Natural killer cell (primary cell): ENCODE measurements at regions not wholly inside any gene's neighbourhood (a gene's known extent, or its start where the extent isn't known, plus 50 kb on each side); places are given as distances from the start of the nearest gene placed in this dataset.

ENCODE experiments used
- ATAC-seq, 3 donors: fragments of 150-1000 bp in 2 of 3; fragments of 200-7000 bp in 1 of 3; cut with Tn5 transposase; 1 replicate in 1 of 3; 2 replicates in 2 of 3; pipeline ENCODE4 v1.10.0; 2021; ENCODE audit warnings: mild to moderate bottlenecking in 2 of 3, moderate library complexity in 2 of 3
- DNase-seq, 2 donors: peaks; one replicate each; pipeline versions ENCODE4 v3.0.0 to v3.0.0-alpha.2; 2013 to 2021; ENCODE audit warnings: mixed read lengths in 1 of 2
- H3K27ac ChIP-seq: one replicate; pipeline ENCODE4 v1.5.1; 2013; ENCODE audit warnings: mild to moderate bottlenecking, low read length
- H3K27me3 ChIP-seq: one replicate; pipeline ENCODE4 v1.6.1; 2013; ENCODE audit warnings: low read length; ENCODE audit not compliant: control insufficient read depth, insufficient read depth
- H3K36me3 ChIP-seq: one replicate; pipeline ENCODE4 v1.6.1; 2013; ENCODE audit warnings: low read length; ENCODE audit not compliant: control insufficient read depth, insufficient read depth
- H3K4me1 ChIP-seq: one replicate; pipeline ENCODE4 v1.6.1; 2013; ENCODE audit warnings: low read length; ENCODE audit not compliant: control insufficient read depth, insufficient read depth
- H3K4me3 ChIP-seq: one replicate; pipeline ENCODE4 v1.5.1; 2013; ENCODE audit warnings: low read length
- H3K9me3 ChIP-seq: one replicate; pipeline ENCODE4 v1.6.1; 2013; ENCODE audit warnings: low read length; ENCODE audit not compliant: control insufficient read depth, insufficient read depth
- H3K27ac Mint-ChIP-seq, 2 donors: one replicate each; pipeline ENCODE4 v1.8.0; 2022; ENCODE audit warnings: mild to moderate bottlenecking in 2 of 2, mixed read lengths in 2 of 2, moderate library complexity in 1 of 2
- H3K27me3 Mint-ChIP-seq, 2 donors: one replicate each; pipeline ENCODE4 v1.8.0; 2022; ENCODE audit warnings: low read depth in 2 of 2, mixed read lengths in 2 of 2
- H3K36me3 Mint-ChIP-seq: one replicate; pipeline ENCODE4 v1.8.0; 2022; ENCODE audit warnings: mixed read lengths
- H3K4me1 Mint-ChIP-seq, 2 donors: one replicate each; pipeline ENCODE4 v1.8.0; 2022; ENCODE audit warnings: mixed read lengths in 2 of 2
- H3K4me3 Mint-ChIP-seq: one replicate; pipeline ENCODE4 v1.8.0; 2022; ENCODE audit warnings: mild to moderate bottlenecking, moderate library complexity, mixed read lengths
- H3K9me3 Mint-ChIP-seq, 2 donors: one replicate each; pipeline ENCODE4 v1.8.0; 2022; ENCODE audit warnings: mixed read lengths in 2 of 2
- WGBS: methylation state at CpG from one replicate; pipeline ENCODE4 v1.1.7; 2013; ENCODE audit warnings: missing lambda C conversion rate; ENCODE audit not compliant: insufficient coverage; 5-methylcytosine and 5-hydroxymethylcytosine counted together
- intact Hi-C: fragments of 100-400 bp; cut with micrococcal nuclease; formaldehyde crosslinking; loops from one replicate; pipeline ENCODE4 v1.14.2; 2022
- TF ChIP-seq, protein P1 (sequence below): fragments of 200-600 bp; IDR thresholded peaks from one replicate; pipeline ENCODE4 v1.8.0; 2022; ENCODE audit warnings: antibody characterized with exemption

DNA sequence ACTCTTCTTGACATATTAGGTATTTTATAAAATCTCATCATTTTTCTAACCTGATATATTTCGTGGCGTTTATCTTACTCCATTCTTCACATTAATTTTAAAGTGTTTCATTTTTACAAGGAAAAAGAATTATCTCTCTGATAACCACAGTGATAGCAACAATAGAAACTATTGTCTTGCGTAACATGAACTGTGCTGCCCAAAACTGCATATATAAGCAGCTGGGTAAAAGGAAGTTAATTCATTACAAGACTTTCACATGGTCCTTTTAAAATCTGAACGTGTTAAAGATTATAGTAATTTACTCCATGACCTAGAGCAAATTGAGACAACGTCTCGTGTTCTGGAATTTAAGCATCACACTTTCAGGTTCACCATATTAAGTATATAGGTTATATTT is 210.4 kb upstream of the GRIA4 start:
- no peaks in the 10 kb centered on the region for H3K4me1 Mint-ChIP-seq
- H3K9me3 Mint-ChIP-seq, result peaks cover 4 to 7% of the 10 kb centered on the region in 2 donors
- no peak overlapping the region for H3K4me3 Mint-ChIP-seq
- DNase-seq (no peak), ATAC-seq (no peak)
- Histone ChIP-seq H3K9me3 (no peaks in the 10 kb centered on the region), H3K27me3 (no peaks in the 10 kb centered on the region), H3K4me3 (no peak overlapping the region), H3K4me1 (no peaks in the 10 kb centered on the region), H3K27ac (no peak overlapping the region), H3K36me3 (no peaks in the 10 kb centered on the region)
- no peaks in the 10 kb centered on the region for H3K36me3 Mint-ChIP-seq
- no CpG with 5 or more reads among the region's 6 CpGs for WGBS
- no peaks in the 10 kb centered on the region for H3K27me3 Mint-ChIP-seq
- H3K27ac Mint-ChIP-seq, result no peak overlapping the region
- TF ChIP-seq, protein P1, sequence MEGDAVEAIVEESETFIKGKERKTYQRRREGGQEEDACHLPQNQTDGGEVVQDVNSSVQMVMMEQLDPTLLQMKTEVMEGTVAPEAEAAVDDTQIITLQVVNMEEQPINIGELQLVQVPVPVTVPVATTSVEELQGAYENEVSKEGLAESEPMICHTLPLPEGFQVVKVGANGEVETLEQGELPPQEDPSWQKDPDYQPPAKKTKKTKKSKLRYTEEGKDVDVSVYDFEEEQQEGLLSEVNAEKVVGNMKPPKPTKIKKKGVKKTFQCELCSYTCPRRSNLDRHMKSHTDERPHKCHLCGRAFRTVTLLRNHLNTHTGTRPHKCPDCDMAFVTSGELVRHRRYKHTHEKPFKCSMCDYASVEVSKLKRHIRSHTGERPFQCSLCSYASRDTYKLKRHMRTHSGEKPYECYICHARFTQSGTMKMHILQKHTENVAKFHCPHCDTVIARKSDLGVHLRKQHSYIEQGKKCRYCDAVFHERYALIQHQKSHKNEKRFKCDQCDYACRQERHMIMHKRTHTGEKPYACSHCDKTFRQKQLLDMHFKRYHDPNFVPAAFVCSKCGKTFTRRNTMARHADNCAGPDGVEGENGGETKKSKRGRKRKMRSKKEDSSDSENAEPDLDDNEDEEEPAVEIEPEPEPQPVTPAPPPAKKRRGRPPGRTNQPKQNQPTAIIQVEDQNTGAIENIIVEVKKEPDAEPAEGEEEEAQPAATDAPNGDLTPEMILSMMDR, result no peak
- intact Hi-C loops, result no loop called here

DNA sequence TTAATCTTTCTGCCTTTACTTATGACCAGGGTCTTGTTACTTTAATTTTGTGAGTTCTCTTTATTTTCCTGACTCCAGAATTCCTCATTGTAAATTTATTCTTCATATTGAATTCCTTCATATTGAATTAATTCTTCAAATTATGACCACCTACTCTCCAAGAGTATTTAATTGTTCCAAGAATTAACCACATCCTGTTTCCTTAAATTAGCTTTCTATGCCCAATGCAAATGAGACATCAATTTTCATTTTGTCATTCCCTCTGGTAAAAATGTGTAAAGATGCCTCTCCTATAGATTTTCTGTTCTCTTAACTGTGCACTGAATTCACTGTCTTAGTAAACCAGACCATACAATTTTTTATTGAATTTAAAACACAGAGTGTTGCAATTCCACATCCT is 211.2 kb upstream of the GRIA4 start:
- H3K36me3 Mint-ChIP-seq, result no peaks in the 10 kb centered on the region

DNA sequence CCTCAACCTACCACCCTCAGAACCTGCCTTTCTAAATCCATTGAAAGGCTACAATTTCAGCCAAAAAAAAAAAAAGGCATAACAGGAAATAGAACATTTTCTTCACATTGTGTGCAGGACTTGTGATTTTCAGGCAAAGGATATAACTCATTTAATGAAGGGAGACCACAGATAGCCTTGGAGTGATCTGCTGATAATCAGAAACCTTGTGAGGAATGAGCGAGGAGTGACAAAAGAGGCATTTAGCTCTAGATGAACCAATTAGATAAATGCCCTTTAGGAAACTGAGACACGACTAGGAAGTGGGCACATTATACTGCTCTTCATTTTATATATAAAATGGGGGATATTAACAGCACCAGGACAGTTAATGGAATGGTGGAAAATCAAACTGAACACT is 216.5 kb upstream of the GRIA4 start:
- no peaks in the 10 kb centered on the region for H3K36me3 Mint-ChIP-seq
- intact Hi-C loops, result no loop called here

More for the DNA sequence above, 211.2 kb upstream of the GRIA4 start:
- H3K27me3 ChIP-seq, result no peaks in the 10 kb centered on the region
- TF ChIP-seq, protein P1, result no peak
- no peaks in the 10 kb centered on the region for H3K9me3 ChIP-seq
- no peaks in the 10 kb centered on the region for H3K36me3 ChIP-seq
- no peaks in the 10 kb centered on the region for H3K27me3 Mint-ChIP-seq
- H3K27ac Mint-ChIP-seq, result no peak overlapping the region
- H3K4me3 ChIP-seq, result no peak overlapping the region
- no peak overlapping the region for H3K4me3 Mint-ChIP-seq
- intact Hi-C loops, result no loop called here
- ATAC-seq (no peak), DNase-seq (no peak)
- H3K27ac ChIP-seq, result no peak overlapping the region
- peaks cover 4 to 7% of the 10 kb centered on the region in 2 donors for H3K9me3 Mint-ChIP-seq
- H3K4me1 Mint-ChIP-seq, result no peaks in the 10 kb centered on the region
- no peaks in the 10 kb centered on the region for H3K4me1 ChIP-seq

DNA sequence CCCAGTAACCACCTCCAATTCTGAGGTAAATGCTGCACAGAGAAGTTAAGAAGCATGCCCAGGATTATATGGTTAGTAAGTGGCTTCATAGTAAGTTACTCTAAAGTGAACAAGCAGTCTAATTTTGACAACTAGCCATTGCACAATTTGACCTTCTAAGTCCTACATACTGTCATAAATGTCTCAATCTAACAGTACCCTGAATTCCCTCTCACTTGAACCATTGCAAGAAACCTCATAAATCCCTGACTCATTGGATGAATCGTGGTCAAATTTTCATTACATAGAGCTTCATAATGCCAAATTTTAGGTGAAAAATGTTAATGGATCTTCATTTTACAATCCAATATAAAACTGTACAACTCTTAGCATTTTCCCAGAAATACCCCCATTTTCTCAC is 217.3 kb upstream of the GRIA4 start:
- Mint-ChIP-seq H3K4me3 (no peak overlapping the region), H3K36me3 (no peaks in the 10 kb centered on the region), H3K9me3 (peaks cover 2 to 3% of the 10 kb centered on the region in 2 donors), H3K27me3 (no peaks in the 10 kb centered on the region), H3K27ac (no peak overlapping the region), H3K4me1 (no peaks in the 10 kb centered on the region)
- TF ChIP-seq, protein P1, result no peak
- Histone ChIP-seq H3K36me3 (no peaks in the 10 kb centered on the region), H3K27me3 (no peaks in the 10 kb centered on the region), H3K9me3 (no peaks in the 10 kb centered on the region), H3K27ac (no peak overlapping the region), H3K4me3 (no peak overlapping the region), H3K4me1 (no peaks in the 10 kb centered on the region)
- intact Hi-C loops, result no loop called here
- DNase-seq, result no peak
- no peak for ATAC-seq
- no CpG with 5 or more reads among the region's 1 CpG for WGBS

More for the DNA sequence above, 216.5 kb upstream of the GRIA4 start:
- Mint-ChIP-seq H3K27me3 (no peaks in the 10 kb centered on the region), H3K9me3 (peaks cover 2 to 5% of the 10 kb centered on the region in 2 donors), H3K4me1 (no peaks in the 10 kb centered on the region), H3K27ac (no peak overlapping the region), H3K4me3 (no peak overlapping the region)
- no peak for ATAC-seq
- Histone ChIP-seq H3K4me3 (no peak overlapping the region), H3K4me1 (no peaks in the 10 kb centered on the region), H3K36me3 (no peaks in the 10 kb centered on the region), H3K27ac (no peak overlapping the region), H3K27me3 (no peaks in the 10 kb centered on the region), H3K9me3 (no peaks in the 10 kb centered on the region)
- TF ChIP-seq, protein P1, result no peak
- WGBS, result 57% methylated on average over 2 of the region's 2 CpGs
- no peak for DNase-seq
